Activated CD8-positive, alpha-beta memory T cell treated with anti-CD3 and anti-CD28 coated beads, Interleukin-2, amount 50 U/mL, for 48 hours (primary cell): ENCODE measurements at regions not wholly inside any gene's neighbourhood (a gene's known extent, or its start where the extent isn't known, plus 50 kb on each side); places are given as distances from the start of the nearest gene placed in this dataset.

Experiments
- DNase-seq: peaks from one replicate; pipeline ENCODE4 v3.0.0-alpha.2; 2020

DNA sequence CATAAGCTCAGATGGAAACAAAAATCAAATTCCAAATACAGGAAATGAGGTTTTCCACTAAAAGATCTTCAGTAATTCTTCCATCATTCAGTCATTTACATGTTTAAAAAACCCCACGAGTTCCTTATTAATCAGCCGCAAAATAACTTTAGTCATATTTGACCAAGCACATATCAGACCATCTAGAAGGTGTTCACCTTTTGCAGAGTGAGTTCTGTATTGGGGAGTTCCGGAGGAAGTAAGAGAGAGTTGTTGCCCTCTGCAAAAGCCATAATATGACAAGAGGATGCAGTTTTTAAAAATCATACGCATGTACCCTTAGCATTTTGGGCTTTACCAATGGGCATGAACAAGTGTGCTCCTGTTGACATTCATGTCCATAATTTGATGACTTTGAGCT is 61.6 kb downstream of the CCR1 start:
- no peak for DNase-seq

GRCh38 chr3:46146021-46146420 is 62.1 kb downstream of the CCR1 start:
- no peak for DNase-seq

- no peak for DNase-seq
Measured at GRCh38 chr3:46145147-46145546, 63.0 kb downstream of the CCR1 start.

GRCh38 chr3:46143951-46144473 is 64.1 kb downstream of the CCR1 start:
- DNase-seq: no peak

DNA sequence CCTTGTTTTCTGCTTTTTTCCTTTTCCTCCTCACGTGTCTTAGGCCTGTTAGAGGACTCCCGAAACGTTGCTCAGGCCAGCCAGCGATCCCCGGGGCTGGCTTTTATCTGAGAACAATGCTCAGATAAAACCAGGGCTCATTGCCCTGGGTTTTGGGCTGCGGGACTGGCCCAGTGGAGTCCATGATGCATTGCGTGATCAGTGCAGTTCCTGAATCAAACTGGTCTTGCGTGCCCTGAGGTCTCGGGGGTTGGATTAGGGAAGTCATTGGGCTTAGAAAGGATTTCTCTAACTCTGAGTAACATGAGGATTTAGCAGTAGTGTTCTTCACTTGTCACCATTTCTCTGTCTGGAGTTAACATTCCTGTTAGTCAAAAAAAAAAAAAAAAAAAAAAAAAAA is 66.3 kb downstream of the CCR1 start:
- DNase-seq: no peak

DNA sequence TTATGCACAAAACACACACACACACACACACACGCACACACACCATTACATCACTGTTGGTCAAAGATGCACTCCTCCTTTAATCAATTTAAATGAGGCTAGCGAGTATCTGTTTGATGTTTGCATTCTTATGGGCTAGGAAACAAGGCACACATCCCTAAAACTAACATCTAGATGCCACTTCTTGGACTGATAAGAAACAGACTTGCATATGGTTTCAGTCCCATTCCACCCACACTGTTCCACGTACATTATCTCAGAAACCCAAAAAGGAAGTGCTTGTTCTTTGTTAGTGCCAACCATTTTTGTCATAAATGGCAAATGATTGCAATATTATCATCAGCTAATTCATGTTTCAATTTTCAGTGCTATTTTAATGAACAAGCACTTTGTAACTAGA is 69.5 kb downstream of the CCR1 start:
- DNase-seq: no peak

DNA sequence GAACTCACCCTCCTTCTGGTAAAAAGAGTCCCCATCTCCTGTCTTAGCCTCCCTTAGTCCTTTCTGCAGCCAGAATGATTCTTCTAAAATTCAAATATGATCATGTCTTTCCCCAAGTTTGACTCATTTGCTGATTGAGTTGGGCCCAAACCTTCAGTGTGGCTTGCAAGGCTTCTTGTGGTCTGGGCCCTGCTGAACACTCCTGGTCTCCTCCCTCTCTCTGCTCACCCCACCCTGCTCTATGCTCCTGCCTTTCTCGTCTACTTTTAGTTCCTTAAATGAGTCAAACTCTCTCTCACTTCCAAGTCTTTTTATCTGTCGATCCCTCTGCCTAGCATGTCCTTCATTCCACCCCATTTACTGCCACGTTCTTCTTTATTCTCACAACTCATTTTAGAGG is 72.6 kb downstream of the CCR1 start:
- DNase-seq: no peak

- DNase-seq: no peak
Measured at GRCh38 chr3:46133285-46133684, 74.8 kb downstream of the CCR1 start.

DNA sequence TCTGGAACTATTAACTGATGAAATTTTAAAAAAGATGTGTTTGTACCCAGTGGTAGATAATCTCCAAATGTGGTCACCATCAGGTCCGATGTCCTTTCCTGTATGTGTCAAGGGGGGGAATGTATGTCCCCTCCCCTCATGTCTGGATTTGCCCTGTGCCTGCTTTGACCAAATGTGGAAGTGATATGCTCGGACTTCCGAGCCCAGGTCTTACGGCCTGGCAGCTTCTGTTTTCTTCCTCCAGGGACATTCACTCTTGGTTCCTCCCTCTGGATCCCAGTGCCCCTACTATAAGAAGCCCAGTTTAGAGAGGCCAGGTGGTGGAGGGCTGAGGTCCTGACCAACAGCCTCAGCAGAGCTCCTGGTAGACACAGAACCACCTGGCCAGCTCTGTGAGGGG is 75.5 kb downstream of the CCR1 start:
- DNase-seq: no peak

GRCh38 chr3:46131884-46132450 is 76.1 kb downstream of the CCR1 start:
- DNase-seq: no peak

DNA sequence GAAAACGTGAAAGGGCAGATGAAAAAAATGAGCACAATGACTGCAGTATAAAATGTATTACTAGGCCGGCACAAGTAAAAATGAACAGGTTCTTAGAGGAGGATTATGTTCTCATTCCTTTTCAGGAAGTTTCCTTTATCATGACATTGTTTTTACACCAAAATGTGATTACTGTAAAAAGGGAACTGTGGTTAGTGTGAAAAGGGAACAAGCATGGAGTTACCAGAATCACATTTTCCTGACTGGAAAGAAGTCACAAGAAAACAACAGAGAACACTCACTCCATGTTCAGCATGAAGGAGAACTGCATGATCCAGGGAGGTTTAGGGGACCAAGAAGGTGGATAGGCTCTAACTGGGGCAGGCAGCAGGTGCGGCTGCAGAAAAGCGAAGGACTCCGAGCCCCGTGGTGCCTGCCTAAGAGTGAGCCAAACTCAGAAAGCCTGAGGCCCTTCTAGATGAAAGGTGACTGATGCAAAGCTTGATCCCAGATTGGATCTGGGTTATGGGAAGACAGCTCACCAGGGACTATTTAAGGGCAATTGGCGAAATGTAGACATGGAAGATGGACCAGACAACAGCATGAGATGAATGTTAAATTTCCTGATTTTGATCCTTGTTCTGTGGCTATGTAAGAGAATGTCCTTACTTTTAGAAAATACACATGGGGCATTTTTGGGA is 77.3 kb downstream of the CCR1 start:
- DNase-seq: no peak

GRCh38 chr3:46129588-46130272 is 78.4 kb downstream of the CCR1 start:
- no peak for DNase-seq

DNA sequence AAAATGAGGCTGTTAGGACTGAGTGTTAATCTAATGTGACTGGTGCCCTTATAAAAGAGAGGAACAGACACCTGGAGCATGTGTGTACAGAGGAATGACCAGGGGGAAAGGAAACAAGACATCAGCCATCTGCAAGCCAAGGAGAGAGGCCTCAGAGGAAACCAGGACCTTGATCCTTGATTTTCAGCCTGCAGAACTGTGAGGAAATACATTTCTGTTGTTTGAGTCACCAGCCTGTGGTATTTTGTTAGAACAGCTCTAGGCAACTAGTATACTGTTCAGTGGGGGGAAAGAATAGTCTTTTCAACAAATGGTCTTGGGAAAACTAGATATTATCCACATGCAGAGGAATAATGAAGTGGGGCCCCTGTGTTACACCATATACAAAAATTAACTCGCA is 80.6 kb downstream of the CCR1 start:
- DNase-seq: no peak

- no peak for DNase-seq
Measured at GRCh38 chr3:46124216-46125177, 83.6 kb downstream of the CCR1 start.

DNA sequence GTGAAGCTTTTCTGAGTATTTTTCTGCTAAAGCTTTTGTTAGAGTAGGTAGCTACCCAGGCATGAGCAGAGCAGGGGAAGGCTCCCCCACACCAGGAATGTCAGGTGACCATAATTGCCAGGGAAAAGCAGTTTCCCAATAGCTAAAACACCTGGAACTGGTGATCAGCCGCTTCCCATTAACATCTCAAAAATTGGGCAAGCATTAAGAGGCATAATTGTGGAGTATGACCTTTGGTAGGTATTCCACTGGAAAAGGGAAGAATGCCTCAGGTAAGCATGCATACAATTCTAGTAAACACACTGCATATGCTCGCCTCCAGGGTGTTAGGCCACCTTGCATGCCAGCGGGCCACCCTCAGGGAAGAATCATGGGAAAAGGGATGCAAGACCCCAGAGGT is 84.5 kb downstream of the CCR1 start:
- no peak for DNase-seq

DNA sequence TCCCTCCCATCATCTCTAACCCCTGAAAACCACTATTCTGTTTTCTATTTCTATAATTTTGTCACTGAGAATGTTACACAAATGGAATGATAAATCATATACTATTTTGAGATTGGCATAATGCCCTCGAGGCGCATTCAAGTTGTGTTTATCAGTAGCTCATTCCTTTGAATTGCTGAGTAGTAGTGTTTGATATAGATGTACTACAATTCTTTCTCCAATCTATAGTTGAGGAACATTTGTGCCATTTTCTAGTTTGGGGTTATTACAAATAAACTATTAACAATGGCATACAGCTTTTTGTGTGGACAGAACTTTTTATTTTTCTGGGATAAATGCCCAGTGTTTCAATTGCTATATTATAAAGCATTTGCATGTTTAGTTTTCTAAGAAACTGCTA is 86.0 kb downstream of the CCR1 start:
- DNase-seq: no peak

DNA sequence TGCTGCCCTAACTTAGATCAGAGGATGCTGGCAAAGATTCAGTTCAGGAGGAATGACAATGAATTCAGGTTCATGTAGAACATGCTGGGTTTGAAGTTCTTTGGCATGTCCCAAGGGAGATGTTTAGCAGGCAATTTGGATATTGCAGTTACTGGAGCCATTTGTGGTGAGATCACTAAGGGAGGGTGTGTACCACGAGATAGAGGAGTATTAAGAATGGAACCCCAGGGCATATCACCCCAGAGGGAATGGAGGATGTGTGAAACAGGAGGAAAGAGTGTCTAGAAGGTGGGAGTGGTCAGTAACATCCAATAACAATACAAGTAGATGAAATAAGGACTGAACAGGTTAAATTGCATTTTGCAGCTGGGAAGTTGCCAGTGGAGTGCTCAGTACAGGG is 87.1 kb downstream of the CCR1 start:
- DNase-seq: no peak

- DNase-seq: no peak
Measured at GRCh38 chr3:46119709-46120498, 88.2 kb downstream of the CCR1 start.

GRCh38 chr3:46119253-46119652 is 88.9 kb downstream of the CCR1 start:
- DNase-seq: no peak

DNA sequence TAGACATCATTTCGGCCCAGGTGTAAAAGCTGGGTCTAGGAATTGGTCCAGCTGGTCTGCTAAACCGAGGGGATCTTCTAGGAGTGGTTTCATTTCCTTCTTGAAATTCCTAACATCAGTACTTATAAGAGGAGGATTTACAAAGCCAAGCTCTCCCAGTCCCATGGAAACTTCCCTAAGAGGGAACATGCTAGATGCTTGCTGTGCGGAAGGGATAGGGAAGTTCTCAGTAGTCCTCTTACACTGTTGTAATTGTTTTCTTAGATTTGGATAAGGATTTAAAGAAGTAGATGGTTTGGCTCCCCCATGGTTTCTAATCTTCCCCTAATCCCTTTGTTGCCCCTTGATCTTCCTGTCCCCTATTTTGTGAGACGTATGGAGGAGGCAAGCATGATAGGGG is 89.7 kb upstream of the XCR1 start:
- DNase-seq: no peak

DNA sequence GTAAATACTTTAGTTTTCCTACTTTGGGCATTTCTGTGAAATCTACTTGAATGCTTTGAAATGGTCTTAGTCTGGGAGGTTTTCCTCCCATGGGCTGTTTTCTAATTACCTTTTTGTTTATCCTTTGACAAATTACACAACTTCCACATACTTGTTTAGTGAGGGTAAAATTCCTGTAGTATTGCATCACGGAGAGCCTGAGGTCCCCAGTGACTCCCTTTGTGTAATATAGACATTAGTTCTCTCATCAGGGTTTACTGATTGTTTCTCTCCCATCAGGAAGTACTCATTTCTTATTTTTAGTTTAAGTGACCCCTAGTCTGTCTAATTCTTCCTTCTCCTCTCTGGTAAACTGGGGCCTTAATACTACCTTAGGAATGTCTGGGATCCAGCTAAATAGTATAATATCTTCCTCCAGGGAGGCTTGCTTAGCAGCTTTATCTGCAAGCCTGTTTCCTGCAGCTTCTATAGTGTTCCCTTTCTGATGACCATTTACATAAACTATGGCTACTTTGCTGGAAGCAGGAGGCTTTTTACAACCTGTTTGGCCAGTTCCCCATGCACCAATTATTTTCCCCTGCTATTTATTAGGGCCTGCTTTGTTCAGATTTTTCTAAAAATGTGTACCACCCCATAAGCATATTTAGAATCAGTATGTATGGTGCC is 87.2 kb upstream of the XCR1 start:
- DNase-seq: no peak

DNA sequence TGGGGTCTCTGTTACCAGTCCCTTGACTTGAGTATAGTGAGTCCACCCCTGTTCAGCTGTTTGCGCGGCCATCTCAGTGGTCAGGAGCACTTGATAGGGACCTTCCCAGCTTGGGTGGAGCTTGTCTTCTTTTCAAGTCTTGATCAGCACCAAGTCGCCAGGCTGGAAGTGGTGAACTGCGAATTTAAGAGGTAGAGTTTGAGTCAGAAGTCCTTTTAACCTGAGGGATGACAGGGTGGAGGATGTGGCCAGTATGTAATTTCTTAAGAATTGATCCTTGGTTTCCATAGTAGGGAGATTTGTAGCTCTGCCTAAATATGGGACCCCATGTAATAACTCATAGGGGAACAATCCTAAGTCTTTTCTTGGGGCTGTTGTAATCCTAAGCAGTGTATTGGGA is 86.3 kb upstream of the XCR1 start:
- DNase-seq: no peak
